GM23338 (cell line): ENCODE measurements at regions not wholly inside any gene's neighbourhood (a gene's known extent, or its start where the extent isn't known, plus 50 kb on each side); places are given as distances from the start of the nearest gene placed in this dataset.

Experiments used
- EZH2phosphoT487 ChIP-seq: fragments of 200-600 bp; sonication (generic); IDR thresholded peaks from one replicate; pipeline ENCODE4 v1.8.1; 2018; ENCODE audit warnings: antibody characterized with exemption; ENCODE audit not compliant: unreplicated experiment
- POLR2AphosphoS5 ChIP-seq: IDR thresholded peaks from 2 replicates; pipeline ENCODE4 v1.6.1; 2016; ENCODE audit warnings: antibody characterized with exemption, low read depth
- TF ChIP-seq, protein P1 (sequence below), 2 experiments: fragments of 200-600 bp in 1 of 2; sonication (generic) in 1 of 2; conservative IDR thresholded peaks; 2 replicates each; pipeline versions ENCODE4 v1.5.1 to v1.6.1; 2016 to 2017; ENCODE audit warnings: antibody characterized with exemption in 2 of 2, low read depth in 2 of 2, mild to moderate bottlenecking in 2 of 2, moderate library complexity in 1 of 2

DNA sequence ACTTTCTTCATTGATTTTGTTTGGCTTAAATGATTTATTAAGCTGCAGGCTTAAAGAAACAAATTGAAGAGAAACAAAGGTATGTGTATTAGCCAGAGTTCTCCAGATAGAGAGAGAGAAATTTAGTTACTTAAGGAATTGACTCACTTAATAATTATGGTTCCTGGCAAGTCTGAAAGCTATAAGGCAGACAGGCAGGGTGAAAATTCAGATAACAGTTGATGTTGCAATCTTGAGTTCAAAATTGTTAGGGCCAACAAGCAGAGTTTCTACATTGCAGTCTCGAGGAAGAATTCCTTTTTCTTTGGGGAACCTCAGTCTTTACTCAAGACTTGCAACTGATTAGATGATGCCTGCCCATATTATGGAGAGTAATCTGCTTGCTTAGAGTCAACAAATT lies 593.5 kb downstream of the ADCYAP1 start:
- TF ChIP-seq, protein P1, sequence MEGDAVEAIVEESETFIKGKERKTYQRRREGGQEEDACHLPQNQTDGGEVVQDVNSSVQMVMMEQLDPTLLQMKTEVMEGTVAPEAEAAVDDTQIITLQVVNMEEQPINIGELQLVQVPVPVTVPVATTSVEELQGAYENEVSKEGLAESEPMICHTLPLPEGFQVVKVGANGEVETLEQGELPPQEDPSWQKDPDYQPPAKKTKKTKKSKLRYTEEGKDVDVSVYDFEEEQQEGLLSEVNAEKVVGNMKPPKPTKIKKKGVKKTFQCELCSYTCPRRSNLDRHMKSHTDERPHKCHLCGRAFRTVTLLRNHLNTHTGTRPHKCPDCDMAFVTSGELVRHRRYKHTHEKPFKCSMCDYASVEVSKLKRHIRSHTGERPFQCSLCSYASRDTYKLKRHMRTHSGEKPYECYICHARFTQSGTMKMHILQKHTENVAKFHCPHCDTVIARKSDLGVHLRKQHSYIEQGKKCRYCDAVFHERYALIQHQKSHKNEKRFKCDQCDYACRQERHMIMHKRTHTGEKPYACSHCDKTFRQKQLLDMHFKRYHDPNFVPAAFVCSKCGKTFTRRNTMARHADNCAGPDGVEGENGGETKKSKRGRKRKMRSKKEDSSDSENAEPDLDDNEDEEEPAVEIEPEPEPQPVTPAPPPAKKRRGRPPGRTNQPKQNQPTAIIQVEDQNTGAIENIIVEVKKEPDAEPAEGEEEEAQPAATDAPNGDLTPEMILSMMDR (conservative IDR thresholded peaks at IDR 0.05; ENCODE audit: low read depth in 2 of 2) = no peak
- TF ChIP-seq POLR2AphosphoS5 (no peak), EZH2phosphoT487 (no peak)
